ENCODE measurements at regions not wholly inside any gene's neighbourhood (a gene's known extent, or its start where the extent isn't known, plus 50 kb on each side); places are given as distances from the start of the nearest gene placed in this dataset.

GRCh38 chr11:80328774-80329173, 887.9 kb upstream of the TENM4 start:
- Histone ChIP-seq H3K4me2 (ENCODE audit: low read depth, low read length) (no peak overlapping the region), H2BK15ac (ENCODE audit: low read depth, low read length) (no peak overlapping the region), H2BK5ac (ENCODE audit: low read depth, low read length, poor library complexity, severe bottlenecking) (no peak overlapping the region), H4K91ac (ENCODE audit: insufficient read depth, low read depth, low read length) (no peak overlapping the region), H3K79me1 (ENCODE audit: low read depth in 1 of 2, low read length in 2 of 2) (no peaks in the 10 kb centered on the region), H3K14ac (replicated peaks; ENCODE audit: low read depth, low read length) (no peak overlapping the region), H3K4ac (ENCODE audit: low read depth, low read length) (no peak overlapping the region), H3K23ac (ENCODE audit: low read depth, low read length) (no peak overlapping the region), H2AFZ (replicated peaks; ENCODE audit: low read length, poor library complexity) (no peak overlapping the region), H2AK9ac (replicated peaks; ENCODE audit: low read depth, low read length, poor library complexity) (no peak overlapping the region), H3K4me3 (ENCODE audit: insufficient read depth, low read depth, low read length) (no peak overlapping the region), H3K18ac (ENCODE audit: low read depth, low read length) (no peak overlapping the region), H3K27me3 (ENCODE audit: control insufficient read depth, insufficient read depth, low read length) (no peaks in the 10 kb centered on the region), H3K9ac (ENCODE audit: low read depth, low read length) (no peak overlapping the region), H3K9me3 (ENCODE audit: control insufficient read depth, insufficient read depth, low read length) (no peaks in the 10 kb centered on the region), H3K9me1 (ENCODE audit: insufficient read depth, low read length) (no peaks in the 10 kb centered on the region), H2BK120ac (ENCODE audit: low read depth, low read length) (no peak overlapping the region), H2AK5ac (ENCODE audit: low read depth, low read length) (no peak overlapping the region), H3K56ac (ENCODE audit: extremely low read depth, insufficient read depth, low read length) (no peak overlapping the region), H4K5ac (ENCODE audit: low read depth, low read length) (no peak overlapping the region), H4K20me1 (ENCODE audit: insufficient read depth, low read length) (no peaks in the 10 kb centered on the region), H2BK20ac (ENCODE audit: low read depth, low read length) (no peak overlapping the region), H3K27ac (ENCODE audit: insufficient read depth, low read length) (no peak overlapping the region), H3K36me3 (ENCODE audit: control insufficient read depth, insufficient read depth, low read length) (no peaks in the 10 kb centered on the region), H4K8ac (ENCODE audit: low read depth in 2 of 2, low read length in 2 of 2) (no peak overlapping the region), H3K4me1 (ENCODE audit: control insufficient read depth, insufficient read depth, low read length) (no peaks in the 10 kb centered on the region)
- WGBS, 2 experiments (ENCODE audit: extremely low coverage in 2 of 2, insufficient read length in 1 of 2) = no CpG with 5 or more reads among the region's 1 CpG
- DNase-seq = no peak
- intact Hi-C loops (cut with micrococcal nuclease) (no loop called here), dilution Hi-C loops (cut with HindIII; ENCODE audit: low sequenced_read_pairs, unreplicated experiment) (no loop called here), in situ Hi-C loops (cut with MboI; ENCODE audit: low sequenced_read_pairs) (no loop called here)
- ATAC-seq (ENCODE audit: low read depth) = no peak
- BruUV-seq (replicated peaks) = no TSS peak
- TF ChIP-seq CHD1 (IDR thresholded peaks at IDR 0.05; ENCODE audit: low read depth, low read length) (no peak), USF2 (IDR thresholded peaks at IDR 0.05; ENCODE audit: low read depth, low read length) (no peak), CEBPB (IDR thresholded peaks at IDR 0.05; ENCODE audit: low read depth, low read length) (no peak)
- CTCF ChIA-PET = no interaction called here
- POLR2A ChIA-PET (ENCODE audit: unreplicated experiment) = no interaction called here
